ENCODE measurements at regions not wholly inside any gene's neighbourhood (a gene's known extent, or its start where the extent isn't known, plus 50 kb on each side); places are given as distances from the start of the nearest gene placed in this dataset.

GRCh38 chr9:13505797-13506196, 226.3 kb upstream of the MPDZ start:
- TF ChIP-seq, protein P1, sequence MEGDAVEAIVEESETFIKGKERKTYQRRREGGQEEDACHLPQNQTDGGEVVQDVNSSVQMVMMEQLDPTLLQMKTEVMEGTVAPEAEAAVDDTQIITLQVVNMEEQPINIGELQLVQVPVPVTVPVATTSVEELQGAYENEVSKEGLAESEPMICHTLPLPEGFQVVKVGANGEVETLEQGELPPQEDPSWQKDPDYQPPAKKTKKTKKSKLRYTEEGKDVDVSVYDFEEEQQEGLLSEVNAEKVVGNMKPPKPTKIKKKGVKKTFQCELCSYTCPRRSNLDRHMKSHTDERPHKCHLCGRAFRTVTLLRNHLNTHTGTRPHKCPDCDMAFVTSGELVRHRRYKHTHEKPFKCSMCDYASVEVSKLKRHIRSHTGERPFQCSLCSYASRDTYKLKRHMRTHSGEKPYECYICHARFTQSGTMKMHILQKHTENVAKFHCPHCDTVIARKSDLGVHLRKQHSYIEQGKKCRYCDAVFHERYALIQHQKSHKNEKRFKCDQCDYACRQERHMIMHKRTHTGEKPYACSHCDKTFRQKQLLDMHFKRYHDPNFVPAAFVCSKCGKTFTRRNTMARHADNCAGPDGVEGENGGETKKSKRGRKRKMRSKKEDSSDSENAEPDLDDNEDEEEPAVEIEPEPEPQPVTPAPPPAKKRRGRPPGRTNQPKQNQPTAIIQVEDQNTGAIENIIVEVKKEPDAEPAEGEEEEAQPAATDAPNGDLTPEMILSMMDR (IDR thresholded peaks at IDR 0.05; ENCODE audit: extremely low read depth in 1 of 2, insufficient read depth in 1 of 2, low read depth in 1 of 2, low read length in 2 of 2), result no peak
- TF ChIP-seq JUN (IDR thresholded peaks at IDR 0.05; ENCODE audit: borderline replicate concordance, insufficient read depth, insufficient read length, low read depth), result no peak
- TF ChIP-seq EZH2 (IDR thresholded peaks at IDR 0.05; ENCODE audit: borderline replicate concordance, low read depth, low read length, severe bottlenecking), result no peak
- TF ChIP-seq MAX (IDR thresholded peaks at IDR 0.05; ENCODE audit: insufficient read depth, insufficient read length), result no peak
- TF ChIP-seq POLR2AphosphoS5 (IDR thresholded peaks at IDR 0.05; ENCODE audit: insufficient read depth, low read depth, low read length), result no peak
- TF ChIP-seq POLR2A (IDR thresholded peaks at IDR 0.05; ENCODE audit: low read depth, low read length), result no peak
- no peak for TF ChIP-seq GATA2 (IDR thresholded peaks at IDR 0.05; ENCODE audit: insufficient read depth, insufficient read length, low read depth, low read length)
- TF ChIP-seq MYC (IDR thresholded peaks at IDR 0.05; ENCODE audit: low read depth, low read length), result no peak
- no peak for TF ChIP-seq FOS (IDR thresholded peaks at IDR 0.05; ENCODE audit: borderline replicate concordance, insufficient read depth, low read length)

Measured in endothelial cell of umbilical vein (primary cell).